ENCODE measurements at regions not wholly inside any gene's neighbourhood (a gene's known extent, or its start where the extent isn't known, plus 50 kb on each side); places are given as distances from the start of the nearest gene placed in this dataset.

DNA sequence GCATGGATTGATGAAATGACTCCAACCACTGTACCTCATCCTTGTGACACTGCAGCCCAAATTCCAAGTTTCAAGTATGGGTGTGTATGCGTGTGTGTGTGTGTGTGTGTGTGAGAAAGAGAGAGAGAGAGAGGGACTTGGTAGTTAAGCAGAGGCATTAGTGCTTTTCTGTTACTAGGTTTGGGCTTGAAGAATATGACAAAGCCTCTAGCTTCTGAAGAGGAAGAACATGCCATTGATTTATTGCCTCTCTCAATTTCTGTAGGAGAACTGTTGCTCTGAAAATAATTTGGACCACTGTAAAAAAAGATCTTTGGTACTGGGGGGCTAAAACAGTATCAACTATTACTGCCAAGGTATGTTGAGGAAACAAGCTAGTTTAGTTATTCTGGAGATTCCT is 139.2 kb downstream of the AQP9 start:
- TF ChIP-seq CTCF (IDR thresholded peaks at IDR 0.05) (no peak), ZFX (IDR thresholded peaks at IDR 0.05; ENCODE audit: borderline replicate concordance) (no peak)
